SKM-1 treated with dmso at 0.1 percent for 144 hours (cell line): ENCODE measurements at regions not wholly inside any gene's neighbourhood (a gene's known extent, or its start where the extent isn't known, plus 50 kb on each side); places are given as distances from the start of the nearest gene placed in this dataset.
"Not testable (repeated sequence)": the region's sequence is repeated elsewhere in the genome, so short reads cannot be mapped to it uniquely, and the experiment has no call there.

Experiments
- DNase-seq: peaks from one replicate; lab custom pipeline; 2025; ENCODE audit not compliant: unreplicated experiment; lab: John Stamatoyannopoulos, UW

GRCh38 chr1:192904438-192904895, 95.6 kb downstream of the RGS2 start:
- no peak for DNase-seq

- DNase-seq: no peak
Measured at GRCh38 chr1:192905049-192905448, 96.2 kb downstream of the RGS2 start.

- no peak for DNase-seq
Measured at GRCh38 chr1:192906334-192906733, 97.5 kb downstream of the RGS2 start.

- no peak for DNase-seq
Measured at GRCh38 chr1:192907545-192908243, 98.9 kb downstream of the RGS2 start.

- not testable (repeated sequence) for DNase-seq
Measured at GRCh38 chr1:192911896-192912656, 103.2 kb downstream of the RGS2 start.

- no peak for DNase-seq
Measured at GRCh38 chr1:192913683-192914082, 104.8 kb downstream of the RGS2 start.

GRCh38 chr1:192914092-192914491, 105.3 kb downstream of the RGS2 start:
- no peak for DNase-seq

- DNase-seq: no peak
Measured at GRCh38 chr1:192914696-192915095, 105.9 kb downstream of the RGS2 start.

GRCh38 chr1:192916021-192916420, 107.2 kb downstream of the RGS2 start:
- no peak for DNase-seq

GRCh38 chr1:192918259-192918658, 109.4 kb downstream of the RGS2 start:
- DNase-seq: no peak

GRCh38 chr1:192920412-192920811, 111.6 kb downstream of the RGS2 start:
- no peak for DNase-seq

GRCh38 chr1:192925609-192926008, 116.8 kb downstream of the RGS2 start:
- no peak for DNase-seq

GRCh38 chr1:192926736-192927135, 117.9 kb downstream of the RGS2 start:
- no peak for DNase-seq

- DNase-seq: no peak
Measured at GRCh38 chr1:192927496-192927895, 118.7 kb downstream of the RGS2 start.

GRCh38 chr1:192929597-192929996, 120.8 kb downstream of the RGS2 start:
- no peak for DNase-seq

GRCh38 chr1:192933744-192934143, 124.9 kb downstream of the RGS2 start:
- DNase-seq: no peak

GRCh38 chr1:192936313-192937018, 122.7 kb downstream of the UCHL5 start:
- peak; percentile 75 for DNase-seq

GRCh38 chr1:192937128-192937527, 122.0 kb downstream of the UCHL5 start:
- DNase-seq: no peak

- no peak for DNase-seq
Measured at GRCh38 chr1:192939440-192939839, 119.7 kb downstream of the UCHL5 start.

GRCh38 chr1:192940658-192941057, 118.5 kb downstream of the UCHL5 start:
- no peak for DNase-seq

GRCh38 chr1:192941722-192942411, 117.3 kb downstream of the UCHL5 start:
- DNase-seq: no peak
